KMS-11 (cell line): ENCODE measurements at regions not wholly inside any gene's neighbourhood (a gene's known extent, or its start where the extent isn't known, plus 50 kb on each side); places are given as distances from the start of the nearest gene placed in this dataset.

Source experiments
- H2AFZ ChIP-seq: fragments of 200-600 bp; sonication (generic); 2 replicates; pipeline ENCODE4 v1.6.1; 2016; ENCODE audit warnings: antibody characterized with exemption, mixed run types, low read depth
- H3K27ac ChIP-seq: fragments of 200-600 bp; sonication (generic); 2 replicates; pipeline ENCODE4 v1.6.1; 2016; ENCODE audit warnings: mild to moderate bottlenecking, mixed run types
- H3K27me3 ChIP-seq: fragments of 200-600 bp; sonication (generic); 2 replicates; pipeline ENCODE4 v1.6.1; 2017; ENCODE audit warnings: mild to moderate bottlenecking, low read depth, mixed run types, moderate library complexity; ENCODE audit not compliant: insufficient read depth
- H3K36me3 ChIP-seq: fragments of 200-600 bp; sonication (generic); 2 replicates; pipeline ENCODE4 v1.6.1; 2017; ENCODE audit warnings: mild to moderate bottlenecking, mixed run types; ENCODE audit not compliant: insufficient read depth
- H3K4me1 ChIP-seq: fragments of 200-600 bp; sonication (generic); 2 replicates; pipeline ENCODE4 v1.6.1; 2016; ENCODE audit warnings: mild to moderate bottlenecking, low read depth, mixed run types; ENCODE audit not compliant: poor library complexity, severe bottlenecking
- H3K4me2 ChIP-seq: fragments of 200-600 bp; sonication (generic); 2 replicates; pipeline ENCODE4 v1.7.0; 2016; ENCODE audit warnings: mild to moderate bottlenecking, mixed run types
- H3K4me3 ChIP-seq: fragments of 200-600 bp; sonication (generic); IDR thresholded peaks from 2 replicates; pipeline ENCODE4 v1.6.1; 2017; ENCODE audit warnings: low read depth, low read length, mixed read lengths; ENCODE audit not compliant: insufficient read depth
- H3K79me2 ChIP-seq: fragments of 200-600 bp; sonication (generic); 2 replicates; pipeline ENCODE4 v1.6.1; 2016; ENCODE audit warnings: low read depth, mixed run types; ENCODE audit not compliant: insufficient read depth
- H3K9ac ChIP-seq: fragments of 200-600 bp; sonication (generic); 2 replicates; pipeline ENCODE4 v1.6.1; 2016; ENCODE audit warnings: mild to moderate bottlenecking, mixed run types
- H4K20me1 ChIP-seq: fragments of 200-600 bp; sonication (generic); 2 replicates; pipeline ENCODE4 v1.6.1; 2016; ENCODE audit warnings: mild to moderate bottlenecking, mixed run types; ENCODE audit not compliant: insufficient read depth
- TF ChIP-seq, protein P1 (sequence below): fragments of 200-600 bp; sonication (generic); conservative IDR thresholded peaks from 2 replicates; pipeline ENCODE4 v1.6.1; 2017; ENCODE audit warnings: low read depth, mild to moderate bottlenecking, antibody characterized with exemption, low read length, moderate library complexity, mixed read lengths

DNA sequence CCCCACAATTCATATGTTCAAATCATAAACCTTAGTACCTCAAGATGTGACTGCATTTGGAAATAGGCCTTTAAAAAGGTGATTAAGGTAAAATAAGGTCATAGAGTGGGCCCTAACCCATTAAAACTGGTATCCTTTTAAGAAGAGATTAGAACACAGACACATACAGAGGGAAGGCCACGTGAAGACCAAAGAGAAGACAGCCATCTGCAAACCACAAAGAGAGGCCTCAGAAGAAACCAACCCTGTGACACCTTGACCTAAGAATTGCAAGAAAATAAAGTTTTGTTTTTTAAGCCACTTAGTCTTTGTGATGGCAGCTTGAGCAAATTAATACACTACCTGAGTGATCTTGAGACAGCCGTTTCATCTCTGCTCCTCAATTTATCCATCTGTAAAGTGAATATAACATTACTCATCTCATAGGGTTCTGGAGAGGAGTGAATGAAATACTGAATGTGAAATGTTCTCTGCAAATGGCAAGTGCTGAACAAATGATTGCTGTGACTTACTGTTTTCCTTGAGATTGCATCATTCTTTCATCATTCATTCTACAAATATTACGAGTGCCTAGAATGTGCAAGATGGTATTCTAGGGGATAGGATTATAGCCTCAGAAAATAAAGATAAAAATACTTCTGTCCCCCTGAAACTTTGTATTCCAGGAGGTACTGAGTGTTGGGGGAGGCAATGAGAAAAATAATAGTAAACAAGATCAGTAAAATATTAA, 222.0 kb upstream of the CDH13 start:
- no peak overlapping the region for H3K27ac ChIP-seq

DNA sequence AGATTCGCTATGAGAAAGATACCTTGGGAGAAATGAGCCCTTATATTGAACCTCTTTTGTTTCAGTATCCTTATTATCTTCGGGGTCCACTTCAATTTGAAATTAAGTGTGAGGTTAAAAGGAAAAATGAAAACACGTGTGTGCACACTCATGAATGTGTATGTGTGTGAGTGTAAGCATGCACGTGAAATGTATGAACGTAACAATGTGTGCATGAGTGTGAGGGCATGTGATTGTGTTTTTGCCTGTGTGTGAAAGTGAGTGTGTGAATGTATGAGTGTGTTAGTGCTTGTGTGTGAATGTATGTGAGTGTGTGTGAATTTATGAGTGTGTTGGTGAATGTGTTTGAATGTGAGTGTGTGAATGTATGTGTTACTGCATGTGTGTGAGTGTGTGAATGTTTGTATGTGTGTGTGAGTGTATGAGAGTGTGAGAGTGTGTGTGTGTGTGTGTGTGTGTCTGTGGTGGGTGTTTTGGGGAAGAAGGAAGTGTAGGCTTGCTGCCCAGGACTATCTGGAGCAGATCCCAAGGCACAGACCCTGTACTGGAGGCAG, 224.0 kb upstream of the CDH13 start:
- Histone ChIP-seq H4K20me1 (no peaks in the 10 kb centered on the region), H3K4me2 (no peak overlapping the region), H3K27ac (no peak overlapping the region), H3K36me3 (no peaks in the 10 kb centered on the region), H3K4me3 (no peak overlapping the region), H3K79me2 (no peaks in the 10 kb centered on the region), H3K27me3 (no peaks in the 10 kb centered on the region), H2AFZ (no peak overlapping the region), H3K4me1 (no peaks in the 10 kb centered on the region), H3K9ac (no peak overlapping the region)
- TF ChIP-seq, protein P1, sequence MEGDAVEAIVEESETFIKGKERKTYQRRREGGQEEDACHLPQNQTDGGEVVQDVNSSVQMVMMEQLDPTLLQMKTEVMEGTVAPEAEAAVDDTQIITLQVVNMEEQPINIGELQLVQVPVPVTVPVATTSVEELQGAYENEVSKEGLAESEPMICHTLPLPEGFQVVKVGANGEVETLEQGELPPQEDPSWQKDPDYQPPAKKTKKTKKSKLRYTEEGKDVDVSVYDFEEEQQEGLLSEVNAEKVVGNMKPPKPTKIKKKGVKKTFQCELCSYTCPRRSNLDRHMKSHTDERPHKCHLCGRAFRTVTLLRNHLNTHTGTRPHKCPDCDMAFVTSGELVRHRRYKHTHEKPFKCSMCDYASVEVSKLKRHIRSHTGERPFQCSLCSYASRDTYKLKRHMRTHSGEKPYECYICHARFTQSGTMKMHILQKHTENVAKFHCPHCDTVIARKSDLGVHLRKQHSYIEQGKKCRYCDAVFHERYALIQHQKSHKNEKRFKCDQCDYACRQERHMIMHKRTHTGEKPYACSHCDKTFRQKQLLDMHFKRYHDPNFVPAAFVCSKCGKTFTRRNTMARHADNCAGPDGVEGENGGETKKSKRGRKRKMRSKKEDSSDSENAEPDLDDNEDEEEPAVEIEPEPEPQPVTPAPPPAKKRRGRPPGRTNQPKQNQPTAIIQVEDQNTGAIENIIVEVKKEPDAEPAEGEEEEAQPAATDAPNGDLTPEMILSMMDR: no peak

More for the DNA sequence above, 222.0 kb upstream of the CDH13 start:
- Histone ChIP-seq H3K27me3 (no peaks in the 10 kb centered on the region), H2AFZ (no peak overlapping the region), H3K4me1 (no peaks in the 10 kb centered on the region), H3K4me2 (no peak overlapping the region), H3K4me3 (no peak overlapping the region), H4K20me1 (no peaks in the 10 kb centered on the region), H3K9ac (no peak overlapping the region), H3K36me3 (no peaks in the 10 kb centered on the region), H3K79me2 (no peaks in the 10 kb centered on the region)
- TF ChIP-seq, protein P1: no peak

DNA sequence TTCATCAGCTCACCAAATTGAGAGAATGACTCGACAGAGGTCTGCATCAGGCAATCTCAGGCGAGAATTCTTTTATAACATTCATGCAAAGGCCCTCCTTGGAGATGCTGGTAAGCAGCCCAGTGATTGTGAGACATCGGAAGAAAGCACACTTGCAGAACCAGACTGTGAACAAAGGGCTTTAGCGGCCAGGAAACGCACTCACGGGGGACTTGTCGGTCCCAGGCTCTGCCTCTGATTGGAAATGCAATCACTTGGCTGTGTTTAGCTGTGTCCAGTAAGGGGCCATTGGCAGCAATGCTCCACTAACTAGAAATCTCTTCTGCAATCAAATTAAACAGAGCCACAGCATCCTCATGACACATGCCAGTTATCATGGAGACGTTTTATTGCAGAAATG, 226.7 kb upstream of the CDH13 start:
- H2AFZ ChIP-seq: no peak overlapping the region
- no peaks in the 10 kb centered on the region for H4K20me1 ChIP-seq
- no peak overlapping the region for H3K9ac ChIP-seq
- no peaks in the 10 kb centered on the region for H3K36me3 ChIP-seq
- no peak overlapping the region for H3K4me2 ChIP-seq
- no peaks in the 10 kb centered on the region for H3K27me3 ChIP-seq
- no peak overlapping the region for H3K4me3 ChIP-seq
- H3K79me2 ChIP-seq: no peaks in the 10 kb centered on the region
- TF ChIP-seq, protein P1: no peak
- H3K27ac ChIP-seq: no peak overlapping the region
- H3K4me1 ChIP-seq: no peaks in the 10 kb centered on the region

DNA sequence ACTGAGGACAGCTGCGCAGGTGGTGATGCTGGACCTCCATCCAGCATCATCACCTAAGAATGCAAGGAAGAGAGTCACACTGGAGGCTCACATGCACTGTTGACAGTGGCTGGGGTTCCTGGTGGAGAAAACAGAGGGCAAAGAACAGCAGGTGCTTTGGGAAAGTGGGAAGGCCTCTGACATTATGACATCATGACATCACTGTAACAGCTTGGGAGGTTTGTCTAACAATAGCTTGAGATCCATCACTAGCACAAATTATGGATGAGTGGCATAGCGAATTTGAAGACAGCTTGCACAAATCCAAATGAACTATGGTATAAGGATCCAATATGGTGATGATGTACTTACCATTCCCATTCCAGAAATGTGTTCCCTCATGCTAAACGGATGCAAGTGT, 226.5 kb upstream of the MPHOSPH6 start:
- no peaks in the 10 kb centered on the region for H3K27me3 ChIP-seq
- H4K20me1 ChIP-seq: no peaks in the 10 kb centered on the region
- no peaks in the 10 kb centered on the region for H3K4me1 ChIP-seq
- H3K4me2 ChIP-seq: no peak overlapping the region
- H3K79me2 ChIP-seq: no peaks in the 10 kb centered on the region
- no peaks in the 10 kb centered on the region for H3K36me3 ChIP-seq
- H2AFZ ChIP-seq: no peak overlapping the region
- TF ChIP-seq, protein P1: no peak
- no peak overlapping the region for H3K4me3 ChIP-seq
- H3K9ac ChIP-seq: no peak overlapping the region
- no peak overlapping the region for H3K27ac ChIP-seq
